Mammary epithelial cell (primary cell): ENCODE measurements at regions not wholly inside any gene's neighbourhood (a gene's known extent, or its start where the extent isn't known, plus 50 kb on each side); places are given as distances from the start of the nearest gene placed in this dataset.

ENCODE experiments used
- CTCF ChIP-seq, 2 donors: IDR thresholded peaks in 1 of 2; conservative IDR thresholded peaks in 1 of 2; 2 replicates each; pipeline ENCODE4 v1.5.1; 2011 to 2012; ENCODE audit warnings: inconsistent platforms in 2 of 2, low read length in 2 of 2, mild to moderate bottlenecking in 2 of 2, control low read depth in 1 of 2, low read depth in 1 of 2; ENCODE audit not compliant: insufficient read depth in 1 of 2; ENCODE audit errors: extremely low read depth in 1 of 2
- EZH2 ChIP-seq: IDR thresholded peaks from 2 replicates; pipeline ENCODE4 v1.6.1; 2012; ENCODE audit warnings: low read length, inconsistent platforms, borderline replicate concordance

GRCh38 chr7:115793958-115794702 lies 236.4 kb downstream of the TFEC start:
- no peak for TF ChIP-seq CTCF (conservative IDR thresholded peaks at IDR 0.05 in 1 of 2, IDR thresholded peaks at IDR 0.05 in 1 of 2; ENCODE audit: extremely low read depth in 1 of 2, insufficient read depth in 1 of 2, low read depth in 1 of 2, low read length in 2 of 2)
- no peak for TF ChIP-seq EZH2
